Keratinocyte (primary cell): ENCODE measurements at regions not wholly inside any gene's neighbourhood (a gene's known extent, or its start where the extent isn't known, plus 50 kb on each side); places are given as distances from the start of the nearest gene placed in this dataset.

Experiments
- CTCF ChIP-seq, 3 experiments: IDR thresholded peaks in 1 of 3; conservative IDR thresholded peaks in 1 of 3; optimal IDR thresholded peaks in 1 of 3; 2 replicates in 2 of 3; 3 replicates in 1 of 3; pipeline versions ENCODE3 to v1.5.1; 2011; ENCODE audit warnings: low read length in 3 of 3, mild to moderate bottlenecking in 3 of 3, moderate library complexity in 2 of 3, control low read depth in 1 of 3, inconsistent platforms in 1 of 3; ENCODE audit not compliant: insufficient read depth in 2 of 3; ENCODE audit errors: extremely low read depth in 1 of 3
- EZH2 ChIP-seq: IDR thresholded peaks from one replicate; pipeline ENCODE4 v1.6.1; 2012; ENCODE audit warnings: inconsistent platforms, mild to moderate bottlenecking, low read length, moderate library complexity

GRCh38 chr6:18842534-18842933, 455.4 kb downstream of the RNF144B start:
- TF ChIP-seq EZH2, result no peak
- no peak for TF ChIP-seq CTCF (optimal IDR thresholded peaks at IDR 0.05 in 1 of 3, IDR thresholded peaks at IDR 0.05 in 1 of 3, conservative IDR thresholded peaks at IDR 0.05 in 1 of 3; ENCODE audit: extremely low read depth in 1 of 3, insufficient read depth in 2 of 3, low read length in 3 of 3)
